MM.1S (cell line): ENCODE measurements at regions not wholly inside any gene's neighbourhood (a gene's known extent, or its start where the extent isn't known, plus 50 kb on each side); places are given as distances from the start of the nearest gene placed in this dataset.

ENCODE experiments used
- DNase-seq: peaks from one replicate; pipeline ENCODE4 v3.0.0-alpha.2; 2015
- H2AFZ ChIP-seq: fragments of 300-600 bp; sonication (generic); 2 replicates; pipeline ENCODE4 v1.6.0; 2016; ENCODE audit warnings: antibody characterized with exemption, low read length
- H3F3A ChIP-seq: fragments of 300-600 bp; sonication (generic); 2 replicates; pipeline ENCODE4 v1.6.1; 2016; ENCODE audit warnings: mild to moderate bottlenecking, antibody characterized with exemption, low read length, moderate library complexity, mixed read lengths; ENCODE audit not compliant: insufficient read depth
- H3K27ac ChIP-seq: fragments of 300-600 bp; sonication (generic); 2 replicates; pipeline ENCODE4 v1.5.1; 2016; ENCODE audit warnings: mild to moderate bottlenecking, low read length
- H3K27me3 ChIP-seq: fragments of 300-600 bp; sonication (generic); replicated peaks from 2 replicates; pipeline ENCODE4 v1.6.0; 2016; ENCODE audit warnings: low read length; ENCODE audit not compliant: insufficient read depth
- H3K36me3 ChIP-seq: fragments of 300-600 bp; sonication (generic); replicated peaks from 2 replicates; pipeline ENCODE4 v1.6.1; 2016; ENCODE audit warnings: mild to moderate bottlenecking, low read length, mixed read lengths; ENCODE audit not compliant: insufficient read depth
- H3K4me1 ChIP-seq: fragments of 300-600 bp; sonication (generic); 2 replicates; pipeline ENCODE4 v1.6.1; 2016; ENCODE audit warnings: low read length, mixed read lengths
- H3K4me2 ChIP-seq: fragments of 300-600 bp; sonication (generic); 2 replicates; pipeline ENCODE4 v1.6.0; 2016; ENCODE audit warnings: low read depth, low read length
- H3K4me3 ChIP-seq: fragments of 300-600 bp; sonication (generic); 2 replicates; pipeline ENCODE4 v1.5.1; 2016; ENCODE audit warnings: low read length, mixed read lengths
- H3K79me2 ChIP-seq: fragments of 300-600 bp; sonication (generic); 2 replicates; pipeline ENCODE4 v1.6.1; 2016; ENCODE audit warnings: mixed run types, low read length, mixed read lengths
- H3K9ac ChIP-seq: fragments of 300-600 bp; sonication (generic); 2 replicates; pipeline ENCODE4 v1.6.1; 2016; ENCODE audit warnings: low read length, mixed read lengths
- H3K9me2 ChIP-seq: fragments of 300-600 bp; sonication (generic); replicated peaks from 2 replicates; pipeline ENCODE4 v1.6.1; 2016; ENCODE audit warnings: mild to moderate bottlenecking, low read length, mixed read lengths; ENCODE audit not compliant: insufficient read depth
- H3K9me3 ChIP-seq: fragments of 300-600 bp; sonication (generic); replicated peaks from 2 replicates; pipeline ENCODE4 v1.6.1; 2016; ENCODE audit warnings: mild to moderate bottlenecking, low read length, mixed read lengths; ENCODE audit not compliant: insufficient read depth
- H4K20me1 ChIP-seq: fragments of 300-600 bp; sonication (generic); 2 replicates; pipeline ENCODE4 v1.6.1; 2016; ENCODE audit warnings: mild to moderate bottlenecking, low read length, moderate library complexity, mixed read lengths; ENCODE audit not compliant: insufficient read depth
- CTCF ChIP-seq: fragments of 300-600 bp; sonication (generic); IDR thresholded peaks from 2 replicates; pipeline ENCODE4 v1.5.1; 2016; ENCODE audit warnings: antibody characterized with exemption, low read length, mixed read lengths
- EZH2 ChIP-seq: fragments of 300-600 bp; sonication (generic); optimal IDR thresholded peaks from 2 replicates; pipeline ENCODE3; 2017; ENCODE audit warnings: low read depth, mild to moderate bottlenecking, antibody characterized with exemption, low read length, mixed read lengths
- EZH2phosphoT487 ChIP-seq: fragments of 300-600 bp; sonication (generic); IDR thresholded peaks from 2 replicates; pipeline ENCODE4 v1.6.1; 2018; ENCODE audit warnings: antibody characterized with exemption, low read length

GRCh38 chr20:22459754-22460153 is 124.6 kb downstream of the FOXA2 start:
- no peaks in the 10 kb centered on the region for H3K36me3 ChIP-seq
- DNase-seq = no peak
- no peak for TF ChIP-seq EZH2
- no peak for TF ChIP-seq EZH2phosphoT487
- no peak for TF ChIP-seq CTCF
- no peak overlapping the region for H3K27ac ChIP-seq
- H2AFZ ChIP-seq = no peak overlapping the region
- H3K4me1 ChIP-seq = no peaks in the 10 kb centered on the region
- H3K4me3 ChIP-seq = no peak overlapping the region
- H3F3A ChIP-seq = no peaks in the 10 kb centered on the region
- H3K9me2 ChIP-seq = no peaks in the 10 kb centered on the region
- no peak overlapping the region for H3K9ac ChIP-seq
- H4K20me1 ChIP-seq = no peaks in the 10 kb centered on the region
- H3K79me2 ChIP-seq = no peaks in the 10 kb centered on the region
- H3K9me3 ChIP-seq = no peaks in the 10 kb centered on the region
- H3K4me2 ChIP-seq = no peak overlapping the region
- H3K27me3 ChIP-seq = no peaks in the 10 kb centered on the region

GRCh38 chr20:22456109-22456508 is 128.3 kb downstream of the FOXA2 start:
- Histone ChIP-seq H3K27me3 (no peaks in the 10 kb centered on the region), H3K4me3 (no peak overlapping the region), H3K4me2 (no peak overlapping the region), H3F3A (no peaks in the 10 kb centered on the region), H3K36me3 (no peaks in the 10 kb centered on the region), H4K20me1 (no peaks in the 10 kb centered on the region), H3K27ac (no peak overlapping the region), H3K4me1 (no peaks in the 10 kb centered on the region), H3K9me3 (no peaks in the 10 kb centered on the region), H2AFZ (no peak overlapping the region), H3K79me2 (no peaks in the 10 kb centered on the region), H3K9ac (no peak overlapping the region), H3K9me2 (no peaks in the 10 kb centered on the region)
- no peak for DNase-seq
- TF ChIP-seq EZH2 (no peak), CTCF (no peak), EZH2phosphoT487 (no peak)

- H3K36me3 ChIP-seq = no peaks in the 10 kb centered on the region
- H3K9ac ChIP-seq = no peak overlapping the region
- no peak for DNase-seq
- no peak overlapping the region for H3K4me2 ChIP-seq
- H4K20me1 ChIP-seq = no peaks in the 10 kb centered on the region
- no peak overlapping the region for H3K27ac ChIP-seq
- no peaks in the 10 kb centered on the region for H3K27me3 ChIP-seq
- no peaks in the 10 kb centered on the region for H3K9me3 ChIP-seq
- H3K79me2 ChIP-seq = no peaks in the 10 kb centered on the region
- no peaks in the 10 kb centered on the region for H3F3A ChIP-seq
- no peaks in the 10 kb centered on the region for H3K4me1 ChIP-seq
- no peaks in the 10 kb centered on the region for H3K9me2 ChIP-seq
- no peak overlapping the region for H2AFZ ChIP-seq
- no peak overlapping the region for H3K4me3 ChIP-seq
- TF ChIP-seq EZH2phosphoT487 (no peak), CTCF (no peak), EZH2 (no peak)
These were observed 129.1 kb downstream of the FOXA2 start for GRCh38 chr20:22455259-22455658.
